Middle frontal gyrus (tissue), 1 donor: ENCODE measurements at regions not wholly inside any gene's neighbourhood (a gene's known extent, or its start where the extent isn't known, plus 50 kb on each side); places are given as distances from the start of the nearest gene placed in this dataset.

Source experiments
- DNase-seq: peaks from one replicate; pipeline ENCODE4 v3.0.0-alpha.2; 2015; ENCODE audit warnings: low spot score; ENCODE audit errors: extremely low spot score

DNA sequence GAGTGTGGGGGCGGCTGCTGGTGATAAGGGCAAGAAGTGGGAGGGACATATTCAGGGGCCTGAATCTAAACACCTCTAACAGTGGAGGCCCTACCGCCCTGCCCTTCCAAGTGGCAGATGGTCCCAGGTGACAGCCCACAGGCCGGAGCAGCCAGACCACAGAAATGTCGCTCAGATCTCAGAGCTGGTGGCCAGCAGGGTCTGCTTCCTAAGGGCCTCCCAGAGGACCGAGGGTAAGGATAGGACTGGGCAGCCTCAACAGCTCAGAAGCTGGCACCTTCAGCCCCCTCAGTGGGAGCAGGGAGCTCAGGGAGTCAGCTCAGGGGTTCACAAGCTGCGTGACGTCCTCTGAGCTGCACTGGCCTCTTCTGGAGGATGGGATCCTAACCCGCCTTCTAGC, 201.8 kb upstream of the ZC3H12A start:
- DNase-seq, result no peak

DNA sequence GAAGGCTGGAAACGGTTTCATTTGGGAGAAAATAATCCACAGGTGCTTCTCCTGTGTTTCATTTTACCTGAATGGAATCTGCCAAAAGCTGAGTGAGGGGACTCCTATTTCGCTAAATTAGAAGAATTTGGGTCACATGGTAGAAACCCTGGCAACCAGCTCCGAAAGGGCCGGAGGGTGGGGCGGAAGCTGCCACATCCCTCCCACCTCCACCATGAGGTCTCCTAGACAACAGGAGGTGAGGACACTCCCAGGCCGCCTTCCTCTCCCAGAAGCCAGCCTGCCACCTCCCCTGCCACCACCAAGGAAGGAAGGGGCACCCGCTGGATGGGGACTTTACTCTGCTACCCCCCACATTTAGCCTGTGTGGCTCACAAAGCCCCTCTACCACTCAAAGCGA, 199.9 kb upstream of the ZC3H12A start:
- no peak for DNase-seq

DNA sequence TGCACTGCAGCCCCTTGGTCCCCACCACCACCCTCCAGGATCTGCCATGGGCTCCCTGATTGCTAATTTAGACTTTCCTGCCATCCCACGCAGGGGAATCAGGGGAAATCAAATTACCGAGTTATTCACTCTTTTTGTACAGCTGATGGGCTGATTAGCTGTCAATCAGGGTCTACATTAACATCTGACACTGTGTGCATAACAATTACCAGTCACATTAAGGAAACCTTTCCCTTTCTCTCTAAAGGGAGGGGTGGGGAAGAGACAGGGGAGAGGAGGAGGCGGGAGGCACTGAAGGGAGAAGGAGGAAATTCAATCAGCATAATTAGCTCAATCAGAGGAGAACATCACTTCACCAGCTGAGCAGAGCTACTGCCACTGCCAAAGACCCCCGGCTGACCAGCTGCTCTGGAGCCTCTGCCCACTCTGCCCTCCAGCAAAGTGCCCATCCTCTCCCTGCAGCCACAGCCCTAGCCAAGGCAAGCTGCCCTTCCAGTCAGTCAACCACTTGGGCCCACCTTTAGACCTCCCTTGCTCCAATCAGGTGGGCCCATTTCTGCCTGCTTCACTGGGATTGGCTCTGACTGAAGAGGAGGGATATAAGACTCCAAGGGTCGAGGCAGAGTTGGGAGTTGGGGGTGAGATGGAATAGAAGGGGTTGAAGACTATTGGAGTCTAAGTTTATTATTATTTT, 199.3 kb upstream of the ZC3H12A start:
- no peak for DNase-seq

DNA sequence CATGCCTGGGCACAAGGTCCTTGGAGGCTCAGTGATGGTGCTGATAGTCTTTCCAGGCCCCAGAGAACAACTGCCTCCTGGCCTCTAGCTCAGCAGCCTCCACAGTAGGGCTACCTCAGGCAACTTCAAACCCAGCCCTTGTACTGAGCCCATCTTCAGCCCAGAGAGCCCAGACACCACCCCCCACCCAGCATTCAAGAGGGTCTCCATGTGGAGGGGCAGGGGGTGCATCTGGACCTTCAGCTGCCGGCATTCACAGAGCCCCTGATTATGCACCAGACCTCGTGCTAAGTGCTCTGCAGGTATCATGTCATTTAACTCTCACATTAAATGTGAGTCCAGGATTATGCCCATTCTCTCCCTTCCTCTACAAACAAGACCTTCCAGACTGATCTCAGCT, 197.0 kb upstream of the ZC3H12A start:
- DNase-seq, result no peak

DNA sequence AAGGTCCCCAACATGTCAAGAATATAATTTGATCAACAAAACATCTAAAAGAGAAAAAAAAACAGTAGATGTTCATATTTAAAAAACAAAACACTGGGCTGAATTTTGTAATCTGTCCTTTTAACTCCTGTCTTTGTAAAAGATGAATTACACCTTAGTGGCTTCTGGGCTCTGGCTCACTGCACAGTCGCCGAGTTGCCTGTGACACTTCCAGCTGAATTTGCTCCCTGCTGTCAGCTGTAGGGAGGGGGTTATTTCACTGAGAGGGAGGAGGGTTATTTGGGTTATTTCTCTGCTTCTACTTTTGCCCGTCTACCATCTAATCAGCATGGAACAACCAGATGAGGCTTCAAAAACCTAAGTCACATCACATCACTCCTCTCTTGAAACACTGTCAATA, 193.0 kb upstream of the ZC3H12A start:
- no peak for DNase-seq

DNA sequence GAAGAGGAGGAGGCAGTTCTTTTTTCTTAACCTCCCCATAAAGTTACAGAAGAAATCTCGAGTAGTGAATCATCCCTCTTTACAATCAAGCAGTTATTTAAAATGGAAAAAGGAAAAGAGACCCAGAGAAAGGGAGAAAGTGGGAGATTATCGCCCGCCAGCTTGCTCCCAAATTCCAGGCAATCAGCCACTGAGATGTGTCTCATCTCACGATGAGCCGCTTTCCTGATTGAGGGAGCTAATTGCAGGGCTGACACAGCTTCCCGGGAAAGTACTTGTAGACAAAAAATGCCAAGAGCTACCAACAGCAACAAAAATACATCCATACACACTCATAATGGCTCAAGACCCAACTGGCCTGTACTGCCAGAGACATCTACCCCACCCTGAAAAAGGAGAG, 191.6 kb upstream of the ZC3H12A start:
- DNase-seq, result no peak

DNA sequence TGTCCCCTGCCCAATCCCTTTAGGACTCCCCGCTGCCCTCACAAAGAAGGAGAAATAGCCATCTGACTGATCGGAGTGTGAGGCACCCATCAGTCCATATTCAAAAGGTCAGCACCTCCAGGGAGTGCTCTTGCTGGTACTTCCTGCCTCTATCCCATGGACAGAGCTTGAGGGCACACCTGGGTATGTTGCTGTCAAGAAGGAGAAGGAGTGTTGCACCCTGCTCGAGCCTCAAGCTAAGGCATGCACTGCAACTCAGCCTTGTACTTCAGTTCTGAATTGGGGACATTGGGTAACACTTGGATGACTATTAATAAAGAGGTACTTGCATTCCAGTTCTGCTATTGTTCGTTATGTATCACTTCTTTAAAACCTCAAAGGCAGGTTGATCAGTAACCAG, 190.3 kb upstream of the ZC3H12A start:
- DNase-seq, result no peak

DNA sequence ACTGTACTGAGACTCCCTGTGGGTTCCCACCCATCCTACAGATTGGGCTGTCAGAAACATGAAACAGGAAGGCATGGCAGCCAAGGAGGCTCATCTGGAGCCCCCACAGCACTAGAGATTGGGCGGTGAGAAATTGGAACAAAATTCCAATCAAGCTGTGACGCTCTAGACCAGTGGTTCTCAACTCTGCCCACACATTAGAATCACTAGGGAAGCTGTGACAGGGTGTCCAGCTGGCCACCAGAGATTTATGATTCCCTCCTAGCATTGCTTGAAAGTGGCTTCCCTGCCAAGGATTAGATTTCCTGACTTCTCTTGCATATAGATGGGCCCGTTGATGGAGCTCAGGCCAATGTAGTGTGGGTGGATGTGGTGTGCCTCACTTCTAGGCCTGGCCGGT, 187.5 kb upstream of the ZC3H12A start:
- peak; percentile 56 for DNase-seq

DNA sequence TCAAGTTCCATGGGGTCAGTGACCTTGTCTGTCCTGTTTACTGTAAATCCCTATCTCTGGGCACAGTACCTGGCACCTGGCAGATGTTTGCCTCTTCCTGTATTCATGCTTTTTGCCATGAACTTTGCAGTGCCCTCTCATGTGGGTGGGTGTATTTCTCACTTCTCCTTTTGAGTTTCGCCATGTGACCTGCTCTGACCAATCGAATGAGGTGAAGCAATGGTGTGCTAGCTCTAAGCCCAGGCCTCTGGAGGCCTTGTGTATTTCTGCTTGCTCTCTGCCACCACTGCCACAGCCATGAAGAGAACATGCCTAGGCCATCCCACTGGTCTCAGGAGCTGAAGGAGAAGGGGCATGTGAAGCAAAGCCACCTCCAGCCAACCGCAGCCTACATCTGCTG, 185.5 kb upstream of the ZC3H12A start:
- DNase-seq, result no peak

DNA sequence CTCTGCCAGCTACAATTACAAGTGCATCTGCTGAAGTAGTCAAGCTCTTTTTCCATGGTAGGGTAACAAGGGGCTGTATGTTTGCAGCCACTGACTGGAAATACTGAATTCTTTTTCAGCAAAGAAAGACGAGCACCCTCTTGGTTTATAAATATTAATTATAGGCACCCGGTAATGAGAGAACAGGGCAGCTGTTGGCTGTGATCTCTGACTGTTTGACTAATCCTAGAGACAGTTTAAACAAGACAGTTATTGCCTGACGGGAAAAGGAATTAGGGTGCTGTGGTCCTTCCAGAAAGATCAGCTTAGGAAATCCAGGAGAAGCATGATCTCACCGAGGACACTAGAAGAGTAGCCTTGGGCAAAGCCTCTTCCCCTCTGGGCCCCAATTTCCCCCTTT, 183.7 kb upstream of the ZC3H12A start:
- DNase-seq, result no peak

DNA sequence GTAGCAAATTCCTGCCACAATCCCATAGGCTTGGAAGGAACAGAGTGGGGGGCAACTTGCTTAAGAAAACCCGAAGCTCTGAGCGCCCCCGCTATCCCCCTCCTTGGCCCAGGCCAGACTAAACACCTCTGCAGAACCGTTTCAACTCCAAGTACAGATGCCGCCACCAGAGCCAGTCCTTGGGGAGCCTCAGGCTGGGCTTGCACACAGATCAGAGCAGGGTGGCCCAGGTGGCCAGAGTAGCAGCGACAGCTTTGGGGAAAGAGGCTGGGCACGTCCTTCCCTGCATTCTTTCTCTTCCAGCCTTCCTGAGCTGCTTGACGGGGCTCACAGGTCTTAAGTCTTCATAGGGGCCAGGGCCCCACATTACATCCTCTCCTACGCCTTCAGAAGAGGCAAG, 181.6 kb upstream of the ZC3H12A start:
- DNase-seq, result no peak

DNA sequence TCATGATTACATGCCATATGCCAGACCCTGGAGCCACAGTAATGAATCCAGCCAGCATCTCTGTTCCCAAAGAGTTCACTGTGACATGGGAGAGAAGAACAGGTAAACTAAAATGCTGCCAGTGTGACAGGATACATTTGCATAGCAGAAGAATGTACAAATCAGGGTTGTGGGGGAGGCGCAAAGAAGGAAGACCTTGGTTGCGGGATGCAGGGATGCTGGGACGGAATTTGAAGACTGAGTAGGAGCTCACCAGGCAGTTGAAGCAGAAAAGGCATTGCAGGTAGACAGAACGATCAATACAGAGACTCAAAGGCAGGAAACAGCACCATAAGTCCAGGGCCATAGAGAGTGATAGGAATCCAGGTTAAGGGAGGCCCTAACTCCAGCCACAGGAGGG, 180.3 kb upstream of the ZC3H12A start:
- no peak for DNase-seq

DNA sequence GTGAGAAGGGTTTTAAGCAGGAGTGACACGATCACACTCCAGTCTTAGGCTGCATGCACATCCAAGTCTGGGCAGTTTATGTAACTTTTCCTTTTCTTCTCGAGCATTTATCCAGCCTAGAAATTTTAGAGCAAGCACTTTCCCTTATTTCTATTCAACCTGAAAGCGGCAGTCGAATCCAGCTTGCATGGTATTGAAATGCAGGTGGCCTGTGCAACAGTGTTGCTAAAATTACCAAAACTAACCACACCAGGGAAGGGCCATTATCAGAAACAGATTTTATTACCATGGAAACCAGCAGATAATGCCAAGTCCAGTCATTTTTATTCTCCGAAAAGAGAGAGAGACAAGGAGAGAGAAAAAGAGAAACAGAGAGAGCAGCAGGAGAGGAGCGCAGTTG, 179.9 kb upstream of the ZC3H12A start:
- peak; percentile 19 for DNase-seq

DNA sequence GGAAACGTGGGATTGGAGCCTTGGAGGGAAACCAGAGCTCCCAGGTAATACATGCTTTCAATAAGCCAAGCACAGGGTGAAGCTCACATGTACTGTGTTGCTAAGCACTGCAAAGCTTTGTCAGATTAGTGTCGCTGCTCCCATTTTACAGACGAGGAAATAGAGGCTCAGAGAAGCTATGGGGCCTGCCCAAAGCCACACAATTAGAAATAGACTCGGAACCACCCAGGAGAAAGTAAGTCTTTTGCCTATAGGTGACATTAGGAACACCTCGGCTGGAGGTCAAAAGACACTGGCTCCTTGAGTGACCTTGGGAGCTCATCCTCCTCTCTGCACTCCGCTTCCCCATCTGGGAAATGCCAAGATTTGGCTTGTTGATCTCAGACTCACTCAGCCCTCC, 175.6 kb upstream of the ZC3H12A start:
- no peak for DNase-seq

DNA sequence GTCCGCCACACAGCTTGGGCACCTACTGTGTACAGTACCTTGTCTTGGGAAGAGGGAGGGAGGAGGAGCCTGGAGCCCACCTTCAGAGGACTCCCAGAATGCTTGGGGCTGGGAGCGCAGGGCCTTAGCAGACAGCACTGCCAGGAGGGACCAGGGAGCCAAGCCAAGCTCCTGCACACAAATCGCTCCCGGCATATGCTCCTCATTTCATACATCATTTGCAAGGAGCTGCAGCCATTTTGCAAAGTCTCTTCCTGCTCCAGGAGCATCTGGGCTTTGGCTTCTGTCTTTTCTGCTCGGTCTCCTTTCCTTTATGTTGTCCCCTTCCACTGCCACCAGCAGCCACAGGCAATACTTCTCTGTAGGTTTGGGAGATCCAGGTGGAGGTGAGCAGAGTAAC, 175.2 kb upstream of the ZC3H12A start:
- DNase-seq, result no peak

DNA sequence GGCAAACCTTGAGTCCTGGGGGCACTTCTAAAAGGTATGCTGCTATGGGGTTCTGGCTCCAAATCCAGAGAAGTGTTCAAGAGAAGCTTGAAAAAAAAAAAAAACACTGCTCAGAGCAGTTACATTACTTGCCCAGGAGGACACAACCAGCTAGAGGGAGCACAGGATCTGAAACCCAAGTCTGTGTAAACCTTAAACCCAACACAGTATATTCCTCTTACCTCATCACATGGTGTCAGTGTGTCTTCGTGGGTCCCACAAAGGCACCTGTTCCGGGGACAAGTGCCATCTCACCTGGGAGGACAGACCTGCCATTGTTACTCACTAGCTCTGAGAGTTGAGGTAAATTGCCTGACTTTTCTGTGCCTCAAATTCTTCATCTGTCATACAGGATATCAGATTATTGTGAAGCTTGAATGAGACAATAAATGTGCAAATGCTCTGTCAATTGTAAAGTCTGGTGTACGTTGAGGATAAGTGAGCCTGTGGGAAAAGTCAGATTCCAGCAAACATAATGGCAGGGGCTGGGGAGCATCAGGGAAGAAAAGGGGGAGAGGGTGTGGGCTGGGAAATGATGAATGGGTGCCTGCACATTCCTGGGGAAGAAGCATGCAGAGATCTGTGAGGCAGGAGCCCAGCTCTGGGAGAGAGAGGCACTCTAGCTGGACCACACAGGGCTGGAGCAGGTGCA, 170.4 kb upstream of the ZC3H12A start:
- DNase-seq, result no peak

DNA sequence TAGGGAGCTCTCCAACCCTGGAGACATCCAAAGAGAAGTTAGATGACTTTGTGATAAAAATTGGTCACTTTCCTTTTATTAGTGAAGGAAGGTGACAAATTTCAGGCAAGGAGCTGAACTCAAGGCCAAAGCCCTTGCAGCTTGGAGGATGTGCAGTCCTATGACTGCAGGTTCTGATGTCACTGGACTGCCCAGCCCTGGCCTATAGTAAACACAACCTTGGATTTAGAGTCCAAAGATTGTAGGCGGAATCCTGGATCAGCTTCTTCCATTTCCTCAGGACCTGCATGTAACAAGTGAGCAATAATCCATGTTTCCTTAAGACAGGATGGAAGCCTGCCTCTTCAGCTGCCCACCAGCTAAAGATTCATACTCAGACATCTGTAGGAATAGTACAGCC, 169.3 kb upstream of the ZC3H12A start:
- no peak for DNase-seq

DNA sequence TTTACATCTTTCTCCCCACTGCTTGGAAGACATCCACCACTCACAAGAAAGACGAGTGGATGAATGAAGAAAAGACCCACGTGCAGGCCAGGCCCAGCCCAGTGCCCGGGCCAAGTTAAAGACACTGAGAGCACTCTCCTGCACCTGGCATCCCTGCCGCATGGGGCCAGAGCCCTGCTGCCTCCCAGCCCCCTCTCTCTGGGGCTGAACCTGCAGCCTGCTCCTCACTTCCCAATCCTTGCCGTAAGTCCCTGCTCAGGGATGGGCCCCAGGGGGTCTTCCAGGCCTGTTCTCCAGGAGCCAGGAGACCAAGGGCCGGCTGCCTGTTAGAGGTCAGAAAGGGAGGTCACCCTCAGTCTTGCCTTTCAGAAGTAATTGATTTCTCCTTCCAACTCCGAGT, 168.5 kb upstream of the ZC3H12A start:
- DNase-seq, result no peak

DNA sequence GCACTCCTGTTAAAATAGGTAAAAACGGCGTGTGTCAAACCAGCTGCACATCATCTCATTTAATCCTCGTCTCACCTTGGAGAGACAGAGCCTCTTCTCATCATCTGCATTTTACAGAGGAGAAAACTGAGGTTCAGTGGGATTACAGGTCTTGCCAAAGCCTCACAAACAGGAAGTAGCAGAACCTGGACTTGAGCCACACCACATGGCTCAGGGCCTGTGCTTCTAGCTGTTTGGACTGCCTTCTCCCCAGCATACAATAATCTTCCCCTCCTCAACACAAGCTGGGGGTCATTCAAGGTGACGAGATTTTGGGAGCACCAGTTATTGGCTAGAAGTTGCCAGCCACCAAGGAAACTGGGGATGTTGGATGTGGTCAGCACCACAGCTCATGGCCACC, 167.9 kb upstream of the ZC3H12A start:
- DNase-seq, result no peak

DNA sequence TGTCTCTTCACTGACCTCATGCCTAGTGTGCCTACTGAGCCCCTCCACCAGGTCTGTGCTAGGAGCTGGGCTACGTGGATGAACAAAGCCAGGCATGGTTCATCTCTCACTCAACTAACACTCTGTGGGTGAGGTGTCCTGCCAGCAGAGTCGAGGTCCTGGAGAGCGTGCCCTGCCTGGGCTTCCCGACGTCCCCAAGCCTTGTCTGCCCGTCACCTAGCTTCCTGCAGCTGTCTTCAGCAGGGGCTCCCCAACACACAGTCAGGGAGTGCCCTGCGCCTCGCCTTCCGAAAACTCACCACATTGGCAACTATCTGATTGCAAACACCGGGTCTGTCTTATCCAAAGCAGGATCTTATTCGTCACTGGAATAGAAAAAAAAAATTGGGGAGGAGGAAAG, 167.5 kb upstream of the ZC3H12A start:
- DNase-seq, result no peak

DNA sequence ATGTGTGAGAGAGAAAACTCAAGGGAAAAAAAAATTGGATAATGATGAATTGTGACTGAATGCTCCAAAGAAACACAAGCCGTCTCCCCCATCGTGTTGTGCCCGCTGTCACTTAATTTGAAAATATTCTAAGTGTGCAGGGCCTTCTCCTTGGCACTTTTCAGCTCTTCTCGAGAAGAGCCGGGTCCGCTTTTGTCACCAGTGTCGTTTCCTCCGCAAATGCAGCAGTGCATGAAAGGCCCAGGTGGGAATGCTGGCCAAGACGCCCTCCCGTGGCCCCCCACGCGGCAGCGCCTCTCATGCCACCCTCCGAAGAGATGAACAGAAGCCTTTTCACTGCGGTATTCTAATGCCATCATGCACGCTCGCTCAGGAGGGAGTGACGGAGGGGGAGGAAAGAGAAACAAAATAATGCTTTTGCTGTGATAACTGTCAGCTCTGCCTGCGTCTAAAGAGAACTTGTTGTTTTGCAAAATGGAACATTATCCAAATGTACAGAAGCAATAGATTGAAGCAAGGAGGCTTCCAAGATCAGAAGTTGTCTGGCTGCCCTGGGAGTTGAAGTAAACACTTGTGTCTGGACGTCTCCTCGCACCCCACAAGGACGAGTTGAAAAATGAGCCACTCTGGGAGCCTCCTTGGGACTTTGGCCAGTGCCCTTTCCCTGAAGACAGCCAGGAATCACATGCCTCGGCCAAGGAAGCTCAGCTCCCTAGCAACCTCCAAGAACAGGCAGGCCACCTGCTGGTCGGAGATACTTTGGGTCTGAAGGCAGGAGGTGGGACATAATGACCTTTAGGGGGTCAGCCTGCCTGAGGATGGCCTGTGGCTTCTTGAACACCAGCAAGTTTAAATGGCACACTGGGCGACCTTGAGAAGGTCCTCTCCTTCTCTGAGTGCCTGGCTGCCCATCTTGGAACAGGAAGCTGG, 166.1 kb upstream of the ZC3H12A start:
- DNase-seq, result no peak

DNA sequence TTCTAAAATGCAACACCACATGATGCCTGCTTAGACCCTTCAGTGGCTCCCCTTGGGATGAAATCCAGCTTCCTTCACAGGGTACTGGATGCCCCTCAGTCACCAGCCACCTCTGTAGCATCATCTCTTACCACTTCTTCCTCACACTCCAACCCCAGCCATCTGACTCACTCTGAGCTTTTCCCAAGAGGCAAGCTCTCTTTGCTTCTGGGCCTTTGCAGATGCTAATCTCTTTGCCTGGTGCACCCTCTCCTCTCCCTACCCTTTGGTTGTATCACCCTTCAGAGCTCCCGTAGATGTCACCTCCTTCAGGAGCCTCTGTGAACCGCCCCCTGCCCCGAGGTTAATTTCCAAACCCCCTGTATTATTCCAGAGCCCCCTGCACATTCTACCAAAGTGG, 164.8 kb upstream of the ZC3H12A start:
- DNase-seq, result no peak
